GM12878 (cell line): ENCODE measurements at regions not wholly inside any gene's neighbourhood (a gene's known extent, or its start where the extent isn't known, plus 50 kb on each side); places are given as distances from the start of the nearest gene placed in this dataset.

Experiments used
- ATAC-seq: fragments of 200-7000 bp; cut with Tn5 transposase; 3 replicates; pipeline ENCODE4 v1.9.1; 2020; ENCODE audit warnings: mild to moderate bottlenecking, moderate library complexity
- BruUV-seq: library from RNA; stranded (reverse); fragments of 400-500 nt; replicated peaks from 2 replicates; lab custom pipeline; 2021; lab: Mats Ljungman, UMichigan
- CTCF ChIA-PET: fragments of 300-600 bp; sonication (Branson Sonifier 250); formaldehyde crosslinking; extraction: SDS; loops from one replicate; lab custom pipeline; 2021; ENCODE audit warnings: inconsistent platforms; lab: Yijun Ruan, JAX
- POLR2A ChIA-PET: fragments of 350-600 bp; formaldehyde crosslinking; extraction: SDS; loops from one replicate; lab custom pipeline; 2021; ENCODE audit warnings: inconsistent platforms; lab: Charles Lee
- RAD21 ChIA-PET: fragments of 300-600 bp; sonication (Branson Sonifier 250); formaldehyde crosslinking; loops from one replicate; lab custom pipeline; 2023; ENCODE audit warnings: antibody characterized with exemption; ENCODE audit not compliant: unreplicated experiment; lab: Charles Lee
- SMC1A ChIA-PET: fragments of 300-600 bp; sonication (Branson Sonifier 250); formaldehyde crosslinking; loops from one replicate; lab custom pipeline; 2023; ENCODE audit not compliant: unreplicated experiment, uncharacterized antibody; lab: Charles Lee
- DNase-seq: peaks from one replicate; pipeline ENCODE4 v3.0.0-alpha.2; 2011; ENCODE audit warnings: low read depth, low spot score
- FAIRE-seq: peaks from 3 replicates; lab custom pipeline; 2011; peaks lifted over from hg19 to GRCh38; lab: Jason Lieb, UNC
- H2AFZ ChIP-seq: 2 replicates; pipeline ENCODE4 v1.6.0; 2011; ENCODE audit warnings: low read depth, low read length, control low read depth; ENCODE audit not compliant: control insufficient read depth
- H3K27ac ChIP-seq: 2 replicates; pipeline ENCODE4 v1.5.1; 2011; ENCODE audit warnings: control low read depth; ENCODE audit not compliant: control insufficient read depth, insufficient read depth
- H3K27me3 ChIP-seq, 2 experiments: replicated peaks in 1 of 2; 2 replicates each; pipeline versions ENCODE4 v1.6.0 to v1.6.1; 2011; ENCODE audit warnings: low read length in 1 of 2; ENCODE audit not compliant: control insufficient read depth in 2 of 2, insufficient read depth in 2 of 2
- H3K36me3 ChIP-seq, 2 experiments: 2 replicates each; pipeline ENCODE4 v1.5.1; 2011; ENCODE audit warnings: low read length in 1 of 2; ENCODE audit not compliant: control insufficient read depth in 2 of 2, insufficient read depth in 2 of 2
- H3K4me1 ChIP-seq: 2 replicates; pipeline ENCODE4 v1.6.1; 2011; ENCODE audit warnings: mild to moderate bottlenecking, low read length, moderate library complexity, mixed read lengths; ENCODE audit not compliant: control insufficient read depth, insufficient read depth
- H3K4me2 ChIP-seq: 2 replicates; pipeline ENCODE4 v1.6.0; 2011; ENCODE audit warnings: control low read depth; ENCODE audit not compliant: control insufficient read depth, insufficient read depth
- H3K4me3 ChIP-seq: fragments of 200-600 bp; sonication (generic); 2 replicates; pipeline ENCODE4 v1.5.1; 2016
- H3K79me2 ChIP-seq: 2 replicates; pipeline ENCODE4 v1.6.0; 2011; ENCODE audit warnings: low read length; ENCODE audit not compliant: control insufficient read depth, insufficient read depth
- H3K9ac ChIP-seq: 2 replicates; pipeline ENCODE4 v1.8.0; 2011; ENCODE audit warnings: low read length, control low read depth, mixed read lengths; ENCODE audit not compliant: control insufficient read depth, insufficient read depth
- H3K9me3 ChIP-seq: replicated peaks from 3 replicates; pipeline ENCODE4 v1.5.1; 2011; ENCODE audit warnings: mild to moderate bottlenecking, low read length; ENCODE audit not compliant: control insufficient read depth, insufficient read depth
- H4K20me1 ChIP-seq: 2 replicates; pipeline ENCODE4 v1.6.0; 2011; ENCODE audit not compliant: control insufficient read depth, insufficient read depth
- EZH2 ChIP-seq: IDR thresholded peaks from 2 replicates; pipeline ENCODE4 v1.6.1; 2012; ENCODE audit warnings: low read depth, mild to moderate bottlenecking, control low read depth, inconsistent platforms, low read length, borderline replicate concordance; ENCODE audit not compliant: control insufficient read depth
- HDAC6 ChIP-seq: fragments of 200-600 bp; sonication (generic); IDR thresholded peaks from one replicate; pipeline ENCODE4 v1.8.0; 2017; ENCODE audit warnings: antibody characterized with exemption; ENCODE audit not compliant: unreplicated experiment
- SMAD1 ChIP-seq: fragments of 450-650 bp; IDR thresholded peaks from 2 replicates; pipeline ENCODE4 v1.6.1; 2018; ENCODE audit warnings: mild to moderate bottlenecking, low read depth; ENCODE audit not compliant: partially characterized antibody
- STAT3 ChIP-seq: IDR thresholded peaks from 2 replicates; pipeline ENCODE4 v1.6.1; 2011; ENCODE audit warnings: low read depth, low read length, improper control_type of control experiment
- TCF3 ChIP-seq: IDR thresholded peaks from 2 replicates; pipeline ENCODE4 v1.6.1; 2012; ENCODE audit warnings: low read depth, mild to moderate bottlenecking, low read length, borderline replicate concordance; ENCODE audit not compliant: insufficient read depth
- WRNIP1 ChIP-seq: IDR thresholded peaks from 2 replicates; pipeline ENCODE4 v1.6.1; 2011; ENCODE audit warnings: low read depth, low read length, improper control_type of control experiment, borderline replicate concordance
- ZNF384 ChIP-seq: IDR thresholded peaks from 2 replicates; pipeline ENCODE4 v1.6.1; 2012; ENCODE audit warnings: low read depth, mild to moderate bottlenecking, low read length, improper control_type of control experiment, borderline replicate concordance
- WGBS: methylation state at CpG from one replicate; pipeline ENCODE4 v1.1.6; 2016; ENCODE audit warnings: low lambda C conversion rate; ENCODE audit not compliant: insufficient replicate concordance, insufficient coverage; ENCODE audit errors: missing lambda C conversion rate; 5-methylcytosine and 5-hydroxymethylcytosine counted together
- in situ Hi-C: fragments of 300-500 bp; cut with MboI; formaldehyde crosslinking; loops from 9 replicates; pipeline ENCODE4 v1.14.3; 2018; ENCODE audit warnings: mixed read lengths
- intact Hi-C: fragments of 100-400 bp; cut with micrococcal nuclease; formaldehyde crosslinking; loops from one replicate; pipeline ENCODE4 v1.14.2; 2022; ENCODE audit not compliant: unreplicated experiment
- TF ChIP-seq, protein P1 (sequence below): IDR thresholded peaks from 2 replicates; pipeline ENCODE4 v1.6.1; 2012; ENCODE audit warnings: mild to moderate bottlenecking, low read depth, low read length
- TF ChIP-seq, protein P2 (sequence below): fragments of 450-650 bp; IDR thresholded peaks from 2 replicates; pipeline ENCODE4 v1.6.1; 2016; ENCODE audit warnings: mild to moderate bottlenecking

DNA sequence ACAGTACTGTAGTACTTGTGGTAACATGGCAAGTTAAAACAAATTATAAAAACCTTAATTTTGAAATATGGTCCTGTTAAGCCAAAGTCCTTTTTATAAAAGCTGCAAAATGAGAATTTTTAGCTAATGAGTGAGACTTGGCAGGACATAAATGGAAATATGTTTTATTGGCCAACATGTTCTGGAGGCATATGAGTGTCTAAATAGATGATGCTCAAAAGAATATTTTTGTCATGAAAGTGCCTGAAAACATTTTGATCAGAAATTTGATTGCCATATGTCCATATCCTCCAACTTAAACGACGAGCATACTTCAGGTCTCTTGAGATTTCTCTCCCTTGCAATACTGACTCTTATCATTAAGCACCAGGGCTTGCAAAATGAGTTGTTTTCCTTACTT, 972.6 kb downstream of the TMTC2 start:
- no TSS peak for BruUV-seq
- in situ Hi-C loops = no loop called here
- FAIRE-seq = no peak

More for the DNA sequence above, 972.6 kb downstream of the TMTC2 start:
- ATAC-seq (no peak), DNase-seq (no peak)
- ChIA-PET POLR2A (no interaction called here), RAD21 (no interaction called here), CTCF (no interaction called here), SMC1A (no interaction called here)
- no peak overlapping the region for H3K27ac ChIP-seq
- H3K36me3 ChIP-seq = no peaks in the 10 kb centered on the region
- H3K9ac ChIP-seq = no peak overlapping the region
- no peak for TF ChIP-seq STAT3
- TF ChIP-seq, protein P1, sequence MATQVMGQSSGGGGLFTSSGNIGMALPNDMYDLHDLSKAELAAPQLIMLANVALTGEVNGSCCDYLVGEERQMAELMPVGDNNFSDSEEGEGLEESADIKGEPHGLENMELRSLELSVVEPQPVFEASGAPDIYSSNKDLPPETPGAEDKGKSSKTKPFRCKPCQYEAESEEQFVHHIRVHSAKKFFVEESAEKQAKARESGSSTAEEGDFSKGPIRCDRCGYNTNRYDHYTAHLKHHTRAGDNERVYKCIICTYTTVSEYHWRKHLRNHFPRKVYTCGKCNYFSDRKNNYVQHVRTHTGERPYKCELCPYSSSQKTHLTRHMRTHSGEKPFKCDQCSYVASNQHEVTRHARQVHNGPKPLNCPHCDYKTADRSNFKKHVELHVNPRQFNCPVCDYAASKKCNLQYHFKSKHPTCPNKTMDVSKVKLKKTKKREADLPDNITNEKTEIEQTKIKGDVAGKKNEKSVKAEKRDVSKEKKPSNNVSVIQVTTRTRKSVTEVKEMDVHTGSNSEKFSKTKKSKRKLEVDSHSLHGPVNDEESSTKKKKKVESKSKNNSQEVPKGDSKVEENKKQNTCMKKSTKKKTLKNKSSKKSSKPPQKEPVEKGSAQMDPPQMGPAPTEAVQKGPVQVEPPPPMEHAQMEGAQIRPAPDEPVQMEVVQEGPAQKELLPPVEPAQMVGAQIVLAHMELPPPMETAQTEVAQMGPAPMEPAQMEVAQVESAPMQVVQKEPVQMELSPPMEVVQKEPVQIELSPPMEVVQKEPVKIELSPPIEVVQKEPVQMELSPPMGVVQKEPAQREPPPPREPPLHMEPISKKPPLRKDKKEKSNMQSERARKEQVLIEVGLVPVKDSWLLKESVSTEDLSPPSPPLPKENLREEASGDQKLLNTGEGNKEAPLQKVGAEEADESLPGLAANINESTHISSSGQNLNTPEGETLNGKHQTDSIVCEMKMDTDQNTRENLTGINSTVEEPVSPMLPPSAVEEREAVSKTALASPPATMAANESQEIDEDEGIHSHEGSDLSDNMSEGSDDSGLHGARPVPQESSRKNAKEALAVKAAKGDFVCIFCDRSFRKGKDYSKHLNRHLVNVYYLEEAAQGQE = no peak
- no peak for TF ChIP-seq EZH2
- no peak for TF ChIP-seq WRNIP1
- no peak for TF ChIP-seq TCF3
- TF ChIP-seq SMAD1 = no peak
- no peak for TF ChIP-seq ZNF384
- TF ChIP-seq HDAC6 = no peak
- TF ChIP-seq, protein P2, sequence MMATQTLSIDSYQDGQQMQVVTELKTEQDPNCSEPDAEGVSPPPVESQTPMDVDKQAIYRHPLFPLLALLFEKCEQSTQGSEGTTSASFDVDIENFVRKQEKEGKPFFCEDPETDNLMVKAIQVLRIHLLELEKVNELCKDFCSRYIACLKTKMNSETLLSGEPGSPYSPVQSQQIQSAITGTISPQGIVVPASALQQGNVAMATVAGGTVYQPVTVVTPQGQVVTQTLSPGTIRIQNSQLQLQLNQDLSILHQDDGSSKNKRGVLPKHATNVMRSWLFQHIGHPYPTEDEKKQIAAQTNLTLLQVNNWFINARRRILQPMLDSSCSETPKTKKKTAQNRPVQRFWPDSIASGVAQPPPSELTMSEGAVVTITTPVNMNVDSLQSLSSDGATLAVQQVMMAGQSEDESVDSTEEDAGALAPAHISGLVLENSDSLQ = no peak
- no peaks in the 10 kb centered on the region for H3K79me2 ChIP-seq
- no peaks in the 10 kb centered on the region for H3K4me1 ChIP-seq
- no peaks in the 10 kb centered on the region for H3K9me3 ChIP-seq
- no peak overlapping the region for H3K4me3 ChIP-seq
- H4K20me1 ChIP-seq = no peaks in the 10 kb centered on the region
- H2AFZ ChIP-seq = no peak overlapping the region
- no peaks in the 10 kb centered on the region for H3K27me3 ChIP-seq
- no peak overlapping the region for H3K4me2 ChIP-seq
- intact Hi-C loops = no loop called here
- WGBS = 0% methylated on average over 2 of the region's 2 CpGs
